Trophoblast cell (in vitro differentiated cells and primary cell): ENCODE measurements at regions not wholly inside any gene's neighbourhood (a gene's known extent, or its start where the extent isn't known, plus 50 kb on each side); places are given as distances from the start of the nearest gene placed in this dataset.

Experiments used
- DNase-seq, 2 donors: peaks; one replicate each; pipeline ENCODE4 v3.0.0-alpha.2; 2016
- H2AFZ ChIP-seq: 2 replicates; pipeline ENCODE4 v1.6.1; 2013; ENCODE audit warnings: low read length, moderate library complexity, mild to moderate bottlenecking; ENCODE audit not compliant: insufficient read depth, poor library complexity
- H2AK5ac ChIP-seq: 2 replicates; pipeline ENCODE4 v1.6.1; 2013; ENCODE audit warnings: mild to moderate bottlenecking, low read length
- H2BK120ac ChIP-seq: 2 replicates; pipeline ENCODE4 v1.6.1; 2013; ENCODE audit warnings: low read length, mild to moderate bottlenecking, moderate library complexity; ENCODE audit not compliant: insufficient read depth, poor library complexity
- H2BK12ac ChIP-seq: 2 replicates; pipeline ENCODE4 v1.6.1; 2013; ENCODE audit warnings: mild to moderate bottlenecking, low read length, moderate library complexity
- H2BK5ac ChIP-seq: 2 replicates; pipeline ENCODE4 v1.6.1; 2013; ENCODE audit warnings: low read length, low read depth, moderate library complexity, mild to moderate bottlenecking; ENCODE audit not compliant: poor library complexity
- H3K14ac ChIP-seq: 2 replicates; pipeline ENCODE4 v1.6.1; 2013; ENCODE audit warnings: mild to moderate bottlenecking, low read length
- H3K18ac ChIP-seq: 2 replicates; pipeline ENCODE4 v1.6.1; 2013; ENCODE audit warnings: mild to moderate bottlenecking, low read length
- H3K23ac ChIP-seq: 2 replicates; pipeline ENCODE4 v1.6.1; 2013; ENCODE audit warnings: low read length
- H3K27ac ChIP-seq: 2 replicates; pipeline ENCODE4 v1.5.1; 2013; ENCODE audit warnings: low read depth, mild to moderate bottlenecking, inconsistent platforms, low read length, moderate library complexity
- H3K27me3 ChIP-seq: 2 replicates; pipeline ENCODE4 v1.6.1; 2013; ENCODE audit warnings: inconsistent platforms, mild to moderate bottlenecking, low read length, moderate library complexity; ENCODE audit not compliant: insufficient read depth
- H3K36me3 ChIP-seq, 2 experiments: 1 replicate in 1 of 2; 2 replicates in 1 of 2; pipeline ENCODE4 v1.6.1; 2013; ENCODE audit warnings: low read length in 2 of 2, mild to moderate bottlenecking in 2 of 2, moderate library complexity in 1 of 2; ENCODE audit not compliant: insufficient read depth in 2 of 2, control insufficient read depth in 1 of 2
- H3K4ac ChIP-seq: 2 replicates; pipeline ENCODE4 v1.6.1; 2013; ENCODE audit warnings: low read depth, mild to moderate bottlenecking, low read length, moderate library complexity
- H3K4me1 ChIP-seq, 2 experiments: 1 replicate in 1 of 2; 2 replicates in 1 of 2; pipeline ENCODE4 v1.6.1; 2013; ENCODE audit warnings: low read length in 2 of 2, mild to moderate bottlenecking in 2 of 2, moderate library complexity in 1 of 2; ENCODE audit not compliant: insufficient read depth in 2 of 2, control insufficient read depth in 1 of 2
- H3K4me2 ChIP-seq: 2 replicates; pipeline ENCODE4 v1.6.1; 2013; ENCODE audit warnings: inconsistent platforms, mild to moderate bottlenecking, low read length, moderate library complexity
- H3K4me3 ChIP-seq: 2 replicates; pipeline ENCODE4 v1.5.1; 2013; ENCODE audit warnings: mild to moderate bottlenecking, low read depth, low read length, inconsistent platforms
- H3K79me1 ChIP-seq: one replicate; pipeline ENCODE4 v1.6.1; 2013; ENCODE audit warnings: low read length
- H3K79me2 ChIP-seq: 2 replicates; pipeline ENCODE4 v1.6.1; 2013; ENCODE audit warnings: low read length, mild to moderate bottlenecking; ENCODE audit not compliant: control insufficient read depth, insufficient read depth, poor library complexity
- H3K9ac ChIP-seq: 2 replicates; pipeline ENCODE4 v1.6.1; 2013; ENCODE audit warnings: mild to moderate bottlenecking, low read length
- H3K9me3 ChIP-seq: 2 replicates; pipeline ENCODE4 v1.6.1; 2013; ENCODE audit warnings: low read depth, mild to moderate bottlenecking, control low read depth, inconsistent platforms, low read length; ENCODE audit not compliant: insufficient read depth
- H4K12ac ChIP-seq: 2 replicates; pipeline ENCODE4 v1.6.1; 2013; ENCODE audit warnings: low read depth, mild to moderate bottlenecking, low read length, moderate library complexity
- H4K8ac ChIP-seq: 2 replicates; pipeline ENCODE4 v1.6.1; 2013; ENCODE audit warnings: low read depth, mild to moderate bottlenecking, low read length, moderate library complexity
- H4K91ac ChIP-seq: one replicate; pipeline ENCODE4 v1.6.1; 2013; ENCODE audit warnings: low read depth, mild to moderate bottlenecking, low read length, moderate library complexity
- WGBS: extraction: QIAGEN DNeasy Blood & Tissue Kit; methylation state at CpG from one replicate; pipeline ENCODE4 v1.1.7; 2013; ENCODE audit warnings: missing lambda C conversion rate; ENCODE audit not compliant: insufficient read length, insufficient coverage; ENCODE audit errors: extremely low coverage; 5-methylcytosine and 5-hydroxymethylcytosine counted together

DNA sequence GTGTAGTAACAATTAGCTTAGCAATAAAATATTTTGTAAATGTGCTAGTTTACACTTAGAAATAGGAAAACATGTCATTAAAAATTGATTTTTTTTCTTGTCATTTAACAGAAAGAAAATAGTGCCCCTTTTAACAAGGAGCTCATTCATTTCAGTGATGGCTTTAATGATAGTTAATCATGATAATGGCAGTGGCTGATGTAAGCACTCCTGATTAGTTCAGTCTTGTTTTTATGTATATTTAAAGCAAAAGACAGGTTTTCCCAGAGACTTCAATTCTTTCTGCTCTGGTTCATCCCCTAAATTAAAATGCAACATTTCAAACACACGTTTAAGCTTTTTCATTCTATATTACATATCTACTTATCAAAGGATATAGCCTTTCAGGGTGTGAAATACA is 1039.5 kb upstream of the PCDH7 start:
- no CpG with 5 or more reads among the region's 1 CpG for WGBS

DNA sequence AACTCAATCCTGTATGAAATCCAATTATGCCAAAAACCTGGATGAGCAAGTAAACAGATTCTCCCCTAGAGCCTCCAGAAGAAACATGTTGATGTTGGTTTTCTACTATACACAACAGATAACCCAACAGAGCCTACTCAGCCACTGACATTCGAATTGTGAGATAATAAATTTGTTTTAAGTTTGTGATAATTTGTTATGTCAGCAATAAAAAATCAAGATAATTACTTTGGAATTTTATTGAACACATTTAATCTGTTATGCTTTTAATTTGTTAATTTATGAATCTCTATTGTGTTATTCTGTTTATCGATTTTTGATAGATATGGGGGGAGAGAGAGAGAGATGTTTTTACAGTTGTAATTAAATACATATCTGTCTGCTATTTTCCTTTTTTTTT is 1016.1 kb upstream of the PCDH7 start:
- H2AFZ ChIP-seq = no peak overlapping the region
- no peak overlapping the region for H3K4me3 ChIP-seq
- no peak for DNase-seq
- H3K4me2 ChIP-seq = no peak overlapping the region
- H3K79me1 ChIP-seq = no peaks in the 10 kb centered on the region
- H4K91ac ChIP-seq = no peak overlapping the region
- H3K9me3 ChIP-seq = peaks cover 6% of the 10 kb centered on the region
- no peak overlapping the region for H4K12ac ChIP-seq
- H3K79me2 ChIP-seq = no peaks in the 10 kb centered on the region
- no peak overlapping the region for H2BK5ac ChIP-seq
- no peaks in the 10 kb centered on the region for H3K36me3 ChIP-seq
- no peak overlapping the region for H3K4ac ChIP-seq
- no peak overlapping the region for H3K14ac ChIP-seq
- H3K27ac ChIP-seq = no peak overlapping the region
- H3K23ac ChIP-seq = no peak overlapping the region
- no peak overlapping the region for H4K8ac ChIP-seq
- H2AK5ac ChIP-seq = no peak overlapping the region
- H2BK120ac ChIP-seq = no peak overlapping the region
- 100% methylated on average over 1 of the region's 2 CpGs for WGBS
- no peak overlapping the region for H3K9ac ChIP-seq
- H3K18ac ChIP-seq = no peak overlapping the region
- H3K27me3 ChIP-seq = no peaks in the 10 kb centered on the region
- H2BK12ac ChIP-seq = no peak overlapping the region
- peaks cover 2% of the 10 kb centered on the region in 2 experiments for H3K4me1 ChIP-seq

More for the DNA sequence above, 1039.5 kb upstream of the PCDH7 start:
- DNase-seq = no peak
- Histone ChIP-seq H3K23ac (no peak overlapping the region), H3K36me3 (no peaks in the 10 kb centered on the region), H3K27me3 (no peaks in the 10 kb centered on the region), H3K14ac (no peak overlapping the region), H2AK5ac (no peak overlapping the region), H4K8ac (no peak overlapping the region), H3K4me1 (no peaks in the 10 kb centered on the region), H3K79me2 (no peaks in the 10 kb centered on the region), H3K27ac (no peak overlapping the region), H2BK12ac (no peak overlapping the region), H3K4me3 (no peak overlapping the region), H2AFZ (no peak overlapping the region), H2BK120ac (no peak overlapping the region), H2BK5ac (no peak overlapping the region), H3K79me1 (no peaks in the 10 kb centered on the region), H4K12ac (no peak overlapping the region), H4K91ac (no peak overlapping the region), H3K9ac (no peak overlapping the region), H3K4me2 (no peak overlapping the region), H3K18ac (no peak overlapping the region), H3K4ac (no peak overlapping the region), H3K9me3 (no peaks in the 10 kb centered on the region)

DNA sequence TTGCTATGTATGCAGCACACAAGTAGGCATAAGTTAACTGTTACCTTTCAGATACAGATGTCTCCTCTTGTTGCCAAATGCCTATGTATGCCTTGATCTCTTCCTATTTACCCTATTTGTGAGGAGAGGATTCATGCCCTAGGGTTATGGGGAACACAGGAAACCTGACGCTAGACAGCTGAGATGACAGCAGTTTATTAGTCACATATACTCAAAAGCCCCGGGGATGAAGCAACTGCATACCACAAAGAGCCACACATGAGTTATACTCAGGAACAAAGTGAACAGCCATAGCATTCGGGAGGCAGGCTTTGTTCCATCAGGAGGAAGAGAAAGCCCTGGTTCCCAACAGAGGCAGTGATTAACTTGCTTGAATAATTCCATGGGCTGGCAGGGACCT is 1011.7 kb upstream of the PCDH7 start:
- Histone ChIP-seq H3K27me3 (no peaks in the 10 kb centered on the region), H3K79me2 (no peaks in the 10 kb centered on the region), H4K8ac (no peak overlapping the region), H3K79me1 (no peaks in the 10 kb centered on the region), H2BK5ac (no peak overlapping the region), H3K36me3 (no peaks in the 10 kb centered on the region), H2BK12ac (no peak overlapping the region), H2BK120ac (no peak overlapping the region), H3K27ac (no peak overlapping the region), H3K18ac (no peak overlapping the region), H4K91ac (no peak overlapping the region), H3K14ac (no peak overlapping the region), H3K4ac (no peak overlapping the region), H3K4me3 (no peak overlapping the region), H4K12ac (no peak overlapping the region), H3K9me3 (peaks cover 6% of the 10 kb centered on the region), H2AFZ (no peak overlapping the region), H3K4me2 (no peak overlapping the region), H2AK5ac (no peak overlapping the region), H3K4me1 (peaks cover 2% of the 10 kb centered on the region in 2 experiments), H3K9ac (no peak overlapping the region), H3K23ac (no peak overlapping the region)
- DNase-seq = no peak
- no CpG with 5 or more reads among the region's 3 CpGs for WGBS

DNA sequence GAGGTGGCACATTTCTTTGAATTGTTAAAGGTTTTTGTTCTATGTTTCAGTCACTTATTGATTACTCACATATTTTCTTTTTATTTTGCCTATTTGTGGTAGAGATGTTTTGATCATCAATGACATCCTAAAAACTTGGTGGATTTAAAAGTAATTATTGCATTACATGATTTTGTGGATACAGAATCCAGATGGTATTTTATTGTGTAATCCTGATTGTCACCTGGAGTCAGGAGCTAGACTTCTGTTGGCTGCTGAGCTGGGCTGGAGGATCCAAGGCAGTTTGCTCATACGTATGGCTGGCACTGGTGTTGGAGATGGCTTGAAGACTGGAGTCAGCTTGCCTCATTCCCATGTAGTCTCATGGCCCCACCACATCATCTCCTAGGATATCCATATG is 1009.6 kb upstream of the PCDH7 start:
- H3K4me1 ChIP-seq = peaks cover 2% of the 10 kb centered on the region in 2 experiments
- H3K79me2 ChIP-seq = no peaks in the 10 kb centered on the region
- DNase-seq = no peak
- peaks cover 6% of the 10 kb centered on the region for H3K9me3 ChIP-seq
- no CpG with 5 or more reads among the region's 1 CpG for WGBS
- no peak overlapping the region for H3K23ac ChIP-seq
- no peak overlapping the region for H4K8ac ChIP-seq
- no peak overlapping the region for H3K9ac ChIP-seq
- H4K12ac ChIP-seq = no peak overlapping the region
- no peak overlapping the region for H3K4ac ChIP-seq
- H2AFZ ChIP-seq = no peak overlapping the region
- no peak overlapping the region for H3K4me3 ChIP-seq
- H2BK120ac ChIP-seq = no peak overlapping the region
- no peaks in the 10 kb centered on the region for H3K79me1 ChIP-seq
- H2AK5ac ChIP-seq = no peak overlapping the region
- H3K18ac ChIP-seq = no peak overlapping the region
- no peaks in the 10 kb centered on the region for H3K27me3 ChIP-seq
- H3K36me3 ChIP-seq = no peaks in the 10 kb centered on the region
- no peak overlapping the region for H3K27ac ChIP-seq
- no peak overlapping the region for H4K91ac ChIP-seq
- H3K4me2 ChIP-seq = no peak overlapping the region
- H2BK12ac ChIP-seq = no peak overlapping the region
- H2BK5ac ChIP-seq = no peak overlapping the region
- H3K14ac ChIP-seq = no peak overlapping the region
